ENCODE measurements at regions not wholly inside any gene's neighbourhood (a gene's known extent, or its start where the extent isn't known, plus 50 kb on each side); places are given as distances from the start of the nearest gene placed in this dataset.

- TF ChIP-seq CTCF (IDR thresholded peaks at IDR 0.05 in 8 of 11, conservative IDR thresholded peaks at IDR 0.05 in 3 of 11) (no peak), POLR2AphosphoS5 (IDR thresholded peaks at IDR 0.05) (no peak)
These were observed 76.9 kb upstream of the SCOC start for GRCh38 chr4:140296335-140297220.
